ENCODE measurements at regions not wholly inside any gene's neighbourhood (a gene's known extent, or its start where the extent isn't known, plus 50 kb on each side); places are given as distances from the start of the nearest gene placed in this dataset.

GRCh38 chr6:8574311-8574710 is 139.0 kb upstream of the SLC35B3 start:
- TF ChIP-seq EZH2 (IDR thresholded peaks at IDR 0.05; ENCODE audit: borderline replicate concordance, low read length) (no peak), CTCF (conservative IDR thresholded peaks at IDR 0.05 in 1 of 2, IDR thresholded peaks at IDR 0.05 in 1 of 2; ENCODE audit: extremely low read depth in 1 of 2, insufficient read depth in 1 of 2, low read depth in 1 of 2, low read length in 2 of 2) (no peak)

All from mammary epithelial cell (primary cell).